ENCODE measurements at regions not wholly inside any gene's neighbourhood (a gene's known extent, or its start where the extent isn't known, plus 50 kb on each side); places are given as distances from the start of the nearest gene placed in this dataset.

- no peak for DNase-seq (ENCODE audit: low read depth in 4 of 4, low spot score in 2 of 4)
Measured at GRCh38 chr5:158276692-158277091, 417.7 kb upstream of the CLINT1 start.

- DNase-seq (ENCODE audit: low read depth in 4 of 4, low spot score in 2 of 4) = no peak
Measured at GRCh38 chr5:158275511-158275910, 416.6 kb upstream of the CLINT1 start.

- no peak for DNase-seq (ENCODE audit: low read depth in 4 of 4, low spot score in 2 of 4)
Measured at GRCh38 chr5:158273035-158273434, 414.1 kb upstream of the CLINT1 start.

GRCh38 chr5:158272409-158272808 lies 413.5 kb upstream of the CLINT1 start:
- DNase-seq (ENCODE audit: low read depth in 4 of 4, low spot score in 2 of 4) = no peak

GRCh38 chr5:158270996-158271554 lies 412.1 kb upstream of the CLINT1 start:
- DNase-seq (ENCODE audit: low read depth in 4 of 4, low spot score in 2 of 4) = no peak

GRCh38 chr5:158268286-158268685 lies 409.3 kb upstream of the CLINT1 start:
- no peak for DNase-seq (ENCODE audit: low read depth in 4 of 4, low spot score in 2 of 4)

GRCh38 chr5:158267228-158267627 lies 408.3 kb upstream of the CLINT1 start:
- DNase-seq (ENCODE audit: low read depth in 4 of 4, low spot score in 2 of 4) = no peak

GRCh38 chr5:158265931-158266700 lies 407.2 kb upstream of the CLINT1 start:
- DNase-seq (ENCODE audit: low read depth in 4 of 4, low spot score in 2 of 4) = peak in 1 of 4 donors; percentile 63

- DNase-seq (ENCODE audit: low read depth in 4 of 4, low spot score in 2 of 4) = no peak
Measured at GRCh38 chr5:158265346-158265745, 406.4 kb upstream of the CLINT1 start.

GRCh38 chr5:158264264-158264663 lies 405.3 kb upstream of the CLINT1 start:
- no peak for DNase-seq (ENCODE audit: low read depth in 4 of 4, low spot score in 2 of 4)

GRCh38 chr5:158261674-158262367 lies 402.9 kb upstream of the CLINT1 start:
- DNase-seq (ENCODE audit: low read depth in 4 of 4, low spot score in 2 of 4) = no peak

- no peak for DNase-seq (ENCODE audit: low read depth in 4 of 4, low spot score in 2 of 4)
Measured at GRCh38 chr5:158256096-158256495, 397.2 kb upstream of the CLINT1 start.

GRCh38 chr5:158255609-158256008 lies 396.7 kb upstream of the CLINT1 start:
- DNase-seq (ENCODE audit: low read depth in 4 of 4, low spot score in 2 of 4) = no peak

GRCh38 chr5:158246661-158247060 lies 387.7 kb upstream of the CLINT1 start:
- DNase-seq (ENCODE audit: low read depth in 4 of 4, low spot score in 2 of 4) = no peak

- DNase-seq (ENCODE audit: low read depth in 4 of 4, low spot score in 2 of 4) = no peak
Measured at GRCh38 chr5:158245513-158245912, 386.6 kb upstream of the CLINT1 start.

- no peak for DNase-seq (ENCODE audit: low read depth in 4 of 4, low spot score in 2 of 4)
Measured at GRCh38 chr5:158244882-158245281, 385.9 kb upstream of the CLINT1 start.

GRCh38 chr5:158236511-158237335 lies 377.8 kb upstream of the CLINT1 start:
- DNase-seq (ENCODE audit: low read depth in 4 of 4, low spot score in 2 of 4) = no peak

- no peak for DNase-seq (ENCODE audit: low read depth in 4 of 4, low spot score in 2 of 4)
Measured at GRCh38 chr5:158235159-158235547, 376.2 kb upstream of the CLINT1 start.

GRCh38 chr5:158234323-158235158 lies 375.6 kb upstream of the CLINT1 start:
- no peak for DNase-seq (ENCODE audit: low read depth in 4 of 4, low spot score in 2 of 4)

- no peak for DNase-seq (ENCODE audit: low read depth in 4 of 4, low spot score in 2 of 4)
Measured at GRCh38 chr5:158233735-158234322, 374.9 kb upstream of the CLINT1 start.
